ENCODE measurements at regions not wholly inside any gene's neighbourhood (a gene's known extent, or its start where the extent isn't known, plus 50 kb on each side); places are given as distances from the start of the nearest gene placed in this dataset.
"Not testable (repeated sequence)": the region's sequence is repeated elsewhere in the genome, so short reads cannot be mapped to it uniquely, and the experiment has no call there.

- no peak for DNase-seq (ENCODE audit: low read depth in 2 of 2)
These were observed 177.9 kb downstream of the GALC start for GRCh38 chr14:87815121-87815520.

- no peak for DNase-seq (ENCODE audit: low read depth in 2 of 2)
These were observed 179.3 kb downstream of the GALC start for GRCh38 chr14:87813686-87814085.

GRCh38 chr14:87813211-87813610, 179.8 kb downstream of the GALC start:
- no peak for DNase-seq (ENCODE audit: low read depth in 2 of 2)

GRCh38 chr14:87811246-87811645, 181.7 kb downstream of the GALC start:
- no peak for DNase-seq (ENCODE audit: low read depth in 2 of 2)

- no peak for DNase-seq (ENCODE audit: low read depth in 2 of 2)
These were observed 182.3 kb downstream of the GALC start for GRCh38 chr14:87810711-87811110.

GRCh38 chr14:87809261-87809660, 183.7 kb downstream of the GALC start:
- DNase-seq (ENCODE audit: low read depth in 2 of 2) = no peak

GRCh38 chr14:87805315-87805723, 187.7 kb downstream of the GALC start:
- DNase-seq (ENCODE audit: low read depth in 2 of 2) = peak in 1 of 2 donors; percentile 4

GRCh38 chr14:87800216-87800615, 192.8 kb downstream of the GALC start:
- DNase-seq (ENCODE audit: low read depth in 2 of 2) = no peak

- no peak for DNase-seq (ENCODE audit: low read depth in 2 of 2)
These were observed 193.6 kb downstream of the GALC start for GRCh38 chr14:87799400-87799799.

- no peak for DNase-seq (ENCODE audit: low read depth in 2 of 2)
These were observed 196.0 kb downstream of the GALC start for GRCh38 chr14:87797001-87797400.

- no peak for DNase-seq (ENCODE audit: low read depth in 2 of 2)
These were observed 198.4 kb downstream of the GALC start for GRCh38 chr14:87794561-87794960.

- DNase-seq (ENCODE audit: low read depth in 2 of 2) = no peak
These were observed 207.1 kb downstream of the GALC start for GRCh38 chr14:87785897-87786296.

GRCh38 chr14:87784386-87784785, 208.6 kb downstream of the GALC start:
- no peak for DNase-seq (ENCODE audit: low read depth in 2 of 2)

- no peak for DNase-seq (ENCODE audit: low read depth in 2 of 2)
These were observed 209.9 kb downstream of the GALC start for GRCh38 chr14:87783071-87783470.

GRCh38 chr14:87772854-87773253, 220.1 kb downstream of the GALC start:
- no peak for DNase-seq (ENCODE audit: low read depth in 2 of 2)

- DNase-seq (ENCODE audit: low read depth in 2 of 2) = no peak
These were observed 225.4 kb downstream of the GALC start for GRCh38 chr14:87767567-87767901.

- no peak for DNase-seq (ENCODE audit: low read depth in 2 of 2)
These were observed 234.1 kb downstream of the GALC start for GRCh38 chr14:87758876-87759275.

- DNase-seq (ENCODE audit: low read depth in 2 of 2) = no peak
These were observed 236.3 kb downstream of the GALC start for GRCh38 chr14:87756661-87757060.

- DNase-seq (ENCODE audit: low read depth in 2 of 2) = no peak
These were observed 238.3 kb downstream of the GALC start for GRCh38 chr14:87754520-87755223.

GRCh38 chr14:87748558-87748957, 244.4 kb downstream of the GALC start:
- no peak for DNase-seq (ENCODE audit: low read depth in 2 of 2)

GRCh38 chr14:87745507-87746118, 247.4 kb downstream of the GALC start:
- no peak for DNase-seq (ENCODE audit: low read depth in 2 of 2)

- DNase-seq (ENCODE audit: low read depth in 2 of 2) = not testable (repeated sequence)
These were observed 258.2 kb downstream of the GALC start for GRCh38 chr14:87734577-87735360.

GRCh38 chr14:87733115-87733514, 259.9 kb downstream of the GALC start:
- DNase-seq (ENCODE audit: low read depth in 2 of 2) = not testable (repeated sequence)
